ENCODE measurements at regions not wholly inside any gene's neighbourhood (a gene's known extent, or its start where the extent isn't known, plus 50 kb on each side); places are given as distances from the start of the nearest gene placed in this dataset.

DNA sequence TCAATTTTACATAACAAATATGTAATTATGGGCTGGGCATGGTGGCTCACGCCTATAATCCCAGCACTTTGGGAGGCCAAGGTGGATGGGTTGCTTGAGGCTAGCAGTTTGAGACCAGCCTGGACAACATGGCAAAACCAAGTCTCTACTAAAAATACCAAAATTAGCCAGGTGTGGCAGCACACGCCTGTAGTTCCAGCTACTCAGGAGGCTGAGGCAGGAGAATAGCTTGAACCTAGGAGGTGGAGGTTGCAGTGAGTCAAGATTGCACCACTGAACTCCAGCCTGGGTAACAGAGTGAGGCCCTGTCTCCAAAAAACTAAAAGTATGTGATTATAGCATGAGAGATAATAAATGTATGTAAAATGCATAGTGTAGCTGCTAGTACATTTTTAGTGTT, 229.0 kb downstream of the PPARGC1A start:
- DNase-seq (ENCODE audit: low read depth), result no peak

DNA sequence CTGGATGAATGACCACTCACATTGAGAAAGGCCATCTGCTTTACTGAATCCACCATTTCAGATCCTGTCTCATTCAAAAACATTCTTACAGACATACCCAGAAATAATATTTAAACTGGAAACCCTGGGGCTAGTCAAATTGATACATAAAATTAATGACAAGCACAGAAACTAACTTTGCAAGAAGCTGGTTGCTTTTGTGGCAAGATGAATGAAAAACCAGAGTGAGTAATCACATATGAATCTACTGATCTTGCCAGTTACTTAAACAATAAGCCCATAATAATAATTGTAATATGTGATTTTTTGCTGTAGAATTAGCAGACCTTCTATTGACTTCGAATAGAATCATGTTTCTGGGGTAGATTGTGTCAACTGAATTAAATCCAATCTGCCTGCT, 235.1 kb downstream of the PPARGC1A start:
- DNase-seq (ENCODE audit: low read depth), result peak; percentile 74

DNA sequence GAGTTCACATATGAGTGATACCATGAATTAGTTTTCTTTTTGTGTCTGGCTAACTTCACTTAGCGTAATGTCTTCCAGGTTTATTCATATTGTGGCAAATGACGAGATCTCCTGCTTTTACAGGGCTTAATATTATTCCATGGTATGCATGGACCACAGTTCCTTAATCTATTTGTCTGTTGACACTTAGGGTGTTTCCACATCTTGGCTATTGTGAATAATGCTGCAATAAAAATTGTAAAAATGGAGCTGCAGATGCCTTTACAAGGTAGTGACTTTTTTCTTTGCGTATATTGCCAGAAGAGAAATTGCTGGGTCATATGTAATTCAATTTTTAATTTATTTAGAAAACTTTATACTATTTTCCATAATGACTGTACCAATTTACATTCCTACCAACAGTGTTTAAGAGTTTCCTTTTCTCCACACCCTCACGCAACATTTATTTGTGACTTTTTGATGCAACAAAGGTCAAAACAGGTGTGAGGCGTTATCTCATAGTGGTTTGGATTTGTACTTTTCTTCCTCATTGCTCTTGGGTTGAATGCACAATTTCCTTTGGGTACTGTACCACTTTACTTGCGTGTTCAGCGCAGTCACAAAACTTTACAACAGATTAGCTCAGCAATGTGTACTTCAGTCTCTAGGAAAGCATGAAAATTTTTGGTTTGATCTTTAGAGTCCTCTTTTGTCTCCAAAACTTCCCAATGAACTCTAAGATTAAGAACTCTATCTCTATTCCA, 240.8 kb downstream of the PPARGC1A start:
- DNase-seq (ENCODE audit: low read depth), result no peak

DNA sequence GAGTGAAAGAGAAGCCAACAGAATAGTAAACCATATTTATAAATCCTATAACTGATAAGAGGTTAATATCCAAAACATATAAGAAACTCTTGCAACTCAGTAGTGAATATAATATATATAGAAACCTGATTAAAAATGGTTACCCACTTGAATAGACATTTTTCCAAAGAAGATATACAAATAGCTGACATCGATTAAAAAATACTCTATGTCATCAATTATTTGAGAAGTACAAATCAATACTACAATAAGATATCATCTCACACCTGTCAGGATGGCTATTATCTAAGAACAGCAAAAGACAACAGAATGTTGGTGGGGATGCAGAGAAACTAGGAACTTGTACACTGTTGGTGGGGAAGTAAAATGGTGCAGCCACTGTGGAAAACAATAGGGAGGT, 254.4 kb downstream of the PPARGC1A start:
- no peak for DNase-seq (ENCODE audit: low read depth)

DNA sequence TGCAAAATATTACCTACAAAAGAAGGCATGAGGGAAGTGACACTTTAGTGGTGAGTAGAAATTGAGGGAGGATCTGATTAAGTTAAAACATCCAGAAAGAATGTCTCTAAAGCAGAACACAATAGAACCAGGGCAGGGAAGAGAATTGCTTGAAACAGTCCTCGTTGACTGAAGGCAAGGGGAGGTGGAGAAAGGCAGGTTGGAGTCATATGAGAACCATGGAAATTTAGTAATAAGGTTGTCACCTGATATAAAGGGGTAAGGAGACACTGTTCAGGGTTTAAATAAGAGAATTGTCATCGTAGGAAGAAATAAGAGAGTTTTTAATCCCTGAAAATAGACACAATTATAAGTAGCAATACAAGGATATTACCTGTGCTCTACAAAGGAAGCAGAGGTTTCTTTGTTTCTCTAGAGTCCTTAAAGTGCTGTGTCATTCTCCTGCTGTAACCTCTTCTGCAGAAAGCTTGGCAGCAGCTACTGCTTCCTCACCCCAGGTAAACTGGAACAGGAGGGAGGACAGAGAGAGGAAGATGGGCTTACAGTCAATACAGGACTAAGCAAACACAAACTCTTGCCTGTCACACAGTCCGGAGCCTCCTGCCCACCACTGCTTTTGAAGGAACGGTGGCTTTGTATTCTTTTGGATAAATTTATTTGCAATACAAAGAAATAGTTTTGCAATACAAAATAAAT, 258.4 kb downstream of the PPARGC1A start:
- DNase-seq (ENCODE audit: low read depth), result peak; percentile 44

DNA sequence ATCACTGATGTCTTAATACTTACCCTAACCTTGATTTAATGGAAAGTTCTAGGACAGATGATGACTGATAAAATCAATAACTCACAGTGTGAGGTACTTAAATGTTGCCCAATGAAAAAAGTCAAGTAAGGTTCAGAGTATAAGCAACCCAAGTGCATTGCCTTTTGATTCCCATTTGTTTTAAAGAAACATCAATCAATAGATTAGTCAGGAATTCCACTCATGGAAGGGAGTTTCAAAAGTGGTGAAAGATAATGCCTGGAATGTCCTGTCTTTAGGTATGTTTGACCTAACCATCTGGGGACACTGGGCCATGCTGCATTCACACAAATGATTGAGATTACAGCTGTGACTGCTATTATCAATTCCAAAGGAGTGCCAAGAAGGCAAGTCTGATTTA, 259.7 kb downstream of the PPARGC1A start:
- peak; percentile 19 for DNase-seq (ENCODE audit: low read depth)

DNA sequence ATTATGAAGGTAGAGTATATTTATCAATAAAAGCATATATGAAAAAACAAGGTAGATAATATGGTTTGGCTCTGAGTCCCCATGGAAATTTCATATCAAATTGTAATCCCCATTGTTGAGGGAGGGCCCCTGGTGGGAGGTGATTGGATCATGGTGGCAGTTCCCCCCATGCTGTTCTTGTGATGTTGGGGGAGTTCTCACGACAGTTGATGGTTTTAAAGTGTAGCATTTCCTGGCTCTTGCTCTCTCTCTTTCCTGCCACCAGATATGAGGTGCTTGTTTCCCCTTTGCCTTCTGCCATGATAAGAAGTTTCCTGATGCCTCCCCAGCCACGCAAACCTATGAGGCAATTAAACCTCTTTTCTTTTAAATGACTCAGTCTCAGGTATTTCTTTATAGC, 260.4 kb downstream of the PPARGC1A start:
- DNase-seq (ENCODE audit: low read depth), result no peak

DNA sequence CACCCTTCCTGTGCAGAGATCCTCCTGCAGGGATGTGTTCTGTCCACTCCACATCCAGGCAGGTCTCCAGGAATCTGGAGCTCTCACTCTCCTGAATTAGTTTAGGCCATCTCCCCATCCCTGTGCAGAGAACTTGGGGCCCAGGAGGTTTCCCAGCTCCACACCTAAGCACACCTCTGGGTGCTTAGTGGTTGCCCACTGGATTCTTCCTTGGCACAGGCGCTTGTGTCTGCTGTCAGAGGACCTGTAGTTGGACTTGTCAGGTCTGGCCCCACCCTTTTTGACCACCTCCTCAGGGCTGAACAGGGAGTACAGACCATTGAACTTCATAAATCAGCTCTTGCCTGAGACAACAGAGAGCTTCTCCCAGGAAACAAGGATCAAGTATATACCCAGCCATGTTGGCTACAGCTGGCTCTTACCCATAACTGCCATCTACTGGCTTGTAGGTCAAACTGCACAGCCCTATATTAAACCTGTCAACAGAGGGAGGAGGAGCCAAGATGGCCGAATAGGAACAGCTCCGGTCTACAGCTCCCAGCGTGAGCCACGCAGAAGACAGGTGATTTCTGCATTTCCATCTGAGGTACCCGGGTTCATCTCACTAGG, 275.5 kb downstream of the PPARGC1A start:
- peak; percentile 48 for DNase-seq (ENCODE audit: low read depth)

DNA sequence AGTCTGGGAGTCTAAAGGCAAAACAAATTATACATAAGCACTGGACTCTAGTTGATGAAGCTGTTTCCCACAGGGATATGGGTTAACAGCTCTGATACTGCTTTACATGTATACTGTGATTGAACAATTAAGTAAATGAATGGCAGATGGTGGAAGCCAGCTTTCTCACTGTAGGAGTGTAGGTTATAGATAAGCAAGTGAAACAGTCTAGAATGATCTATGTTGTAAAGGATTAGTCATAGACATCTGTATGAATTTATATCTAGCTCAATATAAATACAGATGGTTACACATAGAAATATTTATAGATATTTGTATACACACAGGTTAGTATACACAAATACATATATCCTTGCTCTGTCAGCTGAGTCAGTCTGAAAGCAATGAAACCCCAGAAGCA, 276.1 kb downstream of the PPARGC1A start:
- no peak for DNase-seq (ENCODE audit: low read depth)

DNA sequence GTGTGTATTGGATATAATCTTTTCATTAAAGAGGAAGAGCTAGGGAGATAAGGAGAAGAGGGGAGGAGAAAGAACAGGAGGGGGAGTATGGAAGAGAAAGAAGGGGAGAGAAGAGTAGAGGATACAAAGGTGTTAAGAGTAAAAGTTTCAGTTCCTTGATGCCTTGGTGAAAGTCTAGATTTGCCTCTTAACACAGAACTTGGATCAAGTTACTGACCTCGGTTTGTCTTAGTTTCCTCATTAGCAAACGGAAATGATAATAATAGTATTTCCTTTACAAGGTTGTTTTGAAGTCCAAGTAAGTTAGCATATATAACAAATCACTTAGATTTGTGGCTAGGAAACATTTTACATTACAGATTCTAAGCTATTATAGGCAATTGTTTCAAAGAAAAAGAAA, 287.1 kb downstream of the PPARGC1A start:
- DNase-seq (ENCODE audit: low read depth), result no peak

DNA sequence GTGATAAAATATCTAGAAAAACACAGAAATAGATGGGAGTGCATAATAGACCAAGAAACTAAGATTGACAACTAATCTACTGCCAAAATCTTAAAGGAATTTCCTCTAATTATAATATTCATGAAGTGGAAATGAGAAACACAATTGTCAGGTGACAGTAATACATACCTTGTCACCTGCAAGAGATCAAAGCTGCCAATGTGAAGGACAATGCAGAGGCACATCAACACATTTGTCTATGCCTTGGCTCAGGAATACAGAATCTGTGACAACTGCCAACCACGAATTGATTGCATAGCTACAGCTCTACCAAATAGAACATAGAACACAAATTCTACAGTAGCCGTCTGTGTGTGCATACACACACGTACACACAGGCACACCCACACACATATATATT, 295.7 kb downstream of the PPARGC1A start:
- DNase-seq (ENCODE audit: low read depth), result no peak

DNA sequence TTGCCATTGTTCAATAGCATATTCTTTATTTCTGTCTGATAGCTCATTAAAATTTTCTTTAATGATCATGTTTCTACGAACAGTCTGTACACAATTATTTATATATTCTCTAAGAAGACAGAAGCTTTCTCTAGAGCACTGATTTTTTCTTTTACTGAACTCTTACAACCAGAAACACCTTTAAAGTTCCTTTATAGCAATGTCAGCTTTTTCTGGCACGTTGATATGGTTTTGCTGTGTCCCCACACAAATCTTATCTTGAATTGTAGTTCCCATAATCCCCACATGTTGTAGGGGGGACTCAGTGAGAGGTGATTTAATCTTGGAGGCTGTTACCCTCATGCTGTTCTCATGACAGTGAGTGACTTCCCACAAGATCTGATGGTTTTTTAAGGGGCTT, 299.4 kb downstream of the PPARGC1A start:
- no peak for DNase-seq (ENCODE audit: low read depth)

DNA sequence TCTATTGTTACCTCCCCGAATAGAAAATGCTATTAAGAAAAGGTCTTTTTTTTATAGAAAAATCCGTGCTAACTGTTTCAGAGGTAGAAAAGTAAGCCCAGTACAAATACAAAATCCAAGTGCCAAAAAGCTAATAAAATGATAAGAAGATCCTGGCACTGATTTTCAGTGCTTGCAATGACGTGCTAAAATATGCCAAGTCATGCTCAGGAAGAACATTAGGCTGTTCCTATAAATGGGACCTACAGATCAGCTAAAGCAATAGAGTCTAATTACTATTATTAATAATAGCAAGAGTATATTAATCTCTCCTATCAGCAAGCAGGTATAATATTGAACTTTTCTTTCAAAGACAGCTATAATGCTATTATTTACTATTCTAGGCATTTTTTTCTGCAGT, 305.8 kb downstream of the PPARGC1A start:
- no peak for DNase-seq (ENCODE audit: low read depth)

DNA sequence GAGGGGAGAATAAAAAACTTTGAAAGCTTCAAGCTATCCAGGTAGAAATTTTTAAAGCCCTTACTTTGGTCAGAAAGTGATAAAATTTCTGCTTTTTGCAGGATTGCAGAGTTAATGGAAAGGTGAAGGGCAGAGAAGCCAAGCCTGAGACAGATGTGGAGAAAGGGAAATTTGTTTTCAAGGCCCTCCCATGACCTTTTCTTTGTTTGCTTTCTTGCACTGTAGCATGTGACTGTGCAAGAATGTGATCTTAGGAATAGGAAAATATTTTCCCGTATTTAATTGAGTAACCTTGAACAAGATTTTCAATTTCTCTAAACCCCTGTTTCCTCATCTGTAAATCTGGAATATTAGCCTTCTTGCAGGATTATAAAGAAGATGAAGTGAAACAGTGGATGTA, 307.2 kb downstream of the PPARGC1A start:
- DNase-seq (ENCODE audit: low read depth), result peak; percentile 15

DNA sequence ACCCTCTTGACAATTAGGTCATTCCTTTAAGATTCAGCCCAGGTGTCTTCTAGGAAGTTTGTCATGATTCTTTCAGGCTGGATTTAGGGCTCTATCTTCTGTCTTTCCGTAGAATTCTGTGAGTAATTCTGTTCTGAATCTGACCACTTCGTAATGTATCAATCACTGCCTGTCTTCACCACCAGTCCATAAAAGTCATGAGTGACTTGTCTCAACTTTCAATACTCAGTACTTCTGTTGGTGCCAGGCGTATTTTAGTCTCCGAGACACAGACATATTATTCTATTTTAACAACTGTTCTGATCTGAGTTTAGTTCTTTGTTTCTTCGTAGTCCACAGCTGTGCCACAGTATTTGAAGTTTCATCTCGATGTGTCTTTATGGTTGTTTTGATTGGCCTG, 310.7 kb downstream of the PPARGC1A start:
- no peak for DNase-seq (ENCODE audit: low read depth)

DNA sequence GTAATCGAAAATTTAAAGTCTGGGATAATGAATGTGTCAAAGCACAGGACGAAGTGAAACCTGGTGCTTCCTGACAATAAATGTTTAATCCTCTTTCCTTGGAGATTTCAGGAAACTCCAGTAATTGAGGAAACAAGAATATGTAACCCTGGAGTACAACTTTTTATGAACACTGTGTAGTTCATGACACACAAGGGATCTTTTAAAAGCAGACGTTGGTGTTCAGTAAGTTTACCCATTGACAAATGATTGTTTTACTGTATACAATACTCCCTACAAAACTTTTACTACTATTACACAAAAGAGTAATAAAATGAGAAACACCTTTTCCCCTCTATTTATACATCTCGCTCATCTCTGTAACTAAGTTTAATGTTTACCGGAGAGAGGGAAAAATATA, 312.4 kb downstream of the PPARGC1A start:
- DNase-seq (ENCODE audit: low read depth), result no peak

DNA sequence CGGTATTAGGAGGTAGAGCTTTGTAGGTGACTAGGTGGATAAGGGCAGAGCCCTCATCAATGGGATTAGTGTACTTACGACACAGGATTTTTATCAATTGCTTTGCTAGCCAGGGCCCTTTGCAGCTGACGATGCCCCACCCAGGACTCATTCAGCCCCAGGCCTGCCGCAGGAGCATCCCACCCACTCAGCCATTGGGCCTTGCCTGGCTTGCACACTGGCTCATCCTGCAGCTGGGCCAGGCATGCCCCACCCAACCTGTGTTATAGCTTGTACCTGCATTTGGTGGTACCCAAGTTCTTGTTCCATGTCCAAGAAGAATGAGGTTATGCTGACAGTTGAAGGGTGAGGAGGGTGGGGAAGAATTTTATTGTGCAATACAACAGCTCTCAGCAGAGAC, 317.5 kb downstream of the PPARGC1A start:
- no peak for DNase-seq (ENCODE audit: low read depth)

DNA sequence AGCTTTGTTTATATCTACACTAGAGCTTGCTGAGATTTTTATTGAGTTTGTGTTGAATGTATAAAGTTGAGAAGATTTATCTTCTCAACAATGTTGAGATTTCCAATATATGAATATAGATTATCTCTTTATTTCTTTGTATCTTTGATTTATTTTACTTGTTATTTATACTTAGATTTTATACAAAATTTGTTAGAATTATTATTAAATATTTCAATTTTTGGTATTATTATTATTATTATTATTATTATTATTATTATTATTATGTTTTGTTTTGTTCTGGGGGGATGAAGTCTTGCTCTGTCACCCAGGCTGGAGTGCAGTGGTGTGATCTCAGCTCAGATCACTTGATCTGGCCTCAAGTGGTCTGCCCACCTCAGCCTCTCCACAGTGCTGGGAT, 322.5 kb downstream of the PPARGC1A start:
- no peak for DNase-seq (ENCODE audit: low read depth)

DNA sequence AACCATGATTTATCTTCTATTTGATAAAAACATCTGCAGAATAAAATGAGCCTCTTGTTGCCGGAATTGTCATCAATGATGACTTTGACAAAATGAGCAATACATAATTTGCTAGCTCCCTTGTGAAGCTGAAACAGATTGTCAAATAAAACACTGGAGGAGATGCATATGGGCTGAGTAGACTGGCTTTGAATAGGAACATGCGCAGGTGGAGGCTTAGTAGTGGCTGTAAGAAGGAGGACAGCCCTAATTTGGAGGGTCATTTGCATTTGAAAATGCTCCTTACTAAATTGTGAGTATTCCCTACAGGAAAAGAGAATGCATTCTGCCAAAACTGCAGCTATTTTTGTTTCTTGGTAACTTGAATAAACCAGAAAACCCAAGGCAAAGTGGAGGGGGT, 329.1 kb downstream of the PPARGC1A start:
- no peak for DNase-seq (ENCODE audit: low read depth)

DNA sequence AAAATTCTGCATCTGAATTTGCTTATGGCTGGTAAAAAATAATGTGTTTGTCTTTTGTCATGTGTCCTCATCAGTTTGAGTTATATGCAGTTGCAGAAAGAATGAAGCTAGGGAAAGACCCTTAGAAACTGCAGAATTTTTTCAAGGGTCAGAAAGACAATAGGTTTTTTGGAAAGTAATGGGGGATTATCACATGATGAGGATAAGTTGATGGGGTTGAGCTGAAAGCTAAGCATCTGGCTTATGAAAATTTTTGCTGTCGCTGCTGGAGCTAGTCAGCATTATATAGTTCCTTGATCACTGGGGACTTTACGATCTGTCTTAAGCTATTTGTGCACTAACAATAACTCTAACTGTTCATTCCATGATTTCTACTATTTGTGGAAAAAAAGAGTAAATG, 331.7 kb downstream of the PPARGC1A start:
- no peak for DNase-seq (ENCODE audit: low read depth)

DNA sequence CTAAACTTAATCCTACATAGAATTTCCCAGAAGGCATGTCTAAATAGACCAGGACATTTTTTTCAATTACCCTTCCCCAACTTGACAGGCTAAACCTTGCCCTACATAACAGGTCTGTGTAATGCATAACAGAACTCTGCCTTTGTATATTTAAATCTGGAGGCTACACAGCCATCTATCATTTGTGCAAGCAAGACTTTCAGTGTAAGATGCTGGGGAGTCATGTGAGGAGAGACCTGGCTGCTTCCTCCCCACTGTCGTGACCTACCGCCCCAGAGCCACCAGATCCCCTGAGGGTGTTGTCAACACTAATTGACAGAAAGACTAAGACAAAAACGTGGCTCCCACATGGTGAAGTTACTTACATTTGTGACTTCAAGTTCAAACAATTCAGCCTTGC, 342.2 kb downstream of the PPARGC1A start:
- no peak for DNase-seq (ENCODE audit: low read depth)

DNA sequence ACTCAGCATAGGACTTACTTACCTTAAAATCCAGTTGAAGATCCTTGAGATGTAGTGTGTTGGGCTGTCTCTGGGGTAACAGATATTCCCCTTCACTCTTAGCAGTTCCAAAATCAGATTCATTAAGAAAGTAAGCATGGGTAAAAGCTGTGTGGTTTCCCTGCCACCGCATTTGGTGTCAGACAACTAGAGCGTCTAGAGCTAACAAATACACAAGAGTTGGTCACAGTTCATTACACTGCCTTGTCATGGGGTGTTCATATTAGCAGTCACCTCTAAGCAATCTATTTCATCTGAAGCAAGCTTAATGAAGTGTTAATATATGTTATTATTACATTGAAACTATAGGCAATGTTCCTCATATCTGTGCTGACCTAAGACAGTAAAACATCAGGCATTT, 342.8 kb downstream of the PPARGC1A start:
- DNase-seq (ENCODE audit: low read depth), result peak; percentile 27

DNA sequence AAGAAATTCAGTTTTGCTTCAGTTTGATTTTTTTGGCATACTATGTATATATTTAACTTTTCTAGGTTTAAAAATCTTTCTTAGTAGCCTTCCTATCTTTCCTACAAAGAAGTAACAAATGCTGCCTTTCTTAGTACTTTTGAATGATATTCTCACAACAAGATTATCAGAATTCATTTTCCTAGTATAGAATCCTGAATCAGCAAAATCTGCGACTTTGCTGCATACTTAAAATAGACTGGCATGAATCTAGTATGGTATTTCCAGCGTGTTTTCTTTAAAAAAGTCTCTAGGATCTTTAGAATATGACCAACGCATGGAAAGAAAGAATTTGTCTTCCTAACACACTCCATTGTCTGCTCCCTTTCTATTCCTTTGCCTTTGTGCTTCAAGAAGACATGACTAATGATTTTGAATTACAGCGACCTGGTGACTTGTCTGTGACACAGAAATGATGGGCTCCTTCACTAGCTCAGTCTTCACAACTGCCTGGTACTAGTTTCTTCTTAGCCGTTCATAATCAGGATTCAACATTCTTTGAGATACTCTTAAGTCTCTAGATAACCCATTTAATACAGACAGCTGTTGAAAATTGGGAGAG, 349.8 kb downstream of the PPARGC1A start:
- DNase-seq (ENCODE audit: low read depth), result no peak
